Panc1 (cell line): ENCODE measurements at regions not wholly inside any gene's neighbourhood (a gene's known extent, or its start where the extent isn't known, plus 50 kb on each side); places are given as distances from the start of the nearest gene placed in this dataset.

ENCODE experiments used
- ATAC-seq: fragments of 200-7000 bp; cut with Tn5 transposase; 2 replicates; pipeline ENCODE4 v1.9.1; 2020; ENCODE audit warnings: mild to moderate bottlenecking, moderate library complexity
- BruUV-seq: library from RNA; stranded (reverse); fragments of 400-500 nt; replicated peaks from 2 replicates; lab custom pipeline; 2021; lab: Mats Ljungman, UMichigan
- CTCF ChIA-PET: fragments of 300-600 bp; sonication (Branson Sonifier 250); formaldehyde crosslinking; loops from one replicate; lab custom pipeline; 2022; ENCODE audit warnings: antibody characterized with exemption; lab: Charles Lee
- POLR2A ChIA-PET: fragments of 300-600 bp; sonication (Branson Sonifier 250); formaldehyde crosslinking; loops from one replicate; lab custom pipeline; 2022; ENCODE audit warnings: antibody characterized with exemption; lab: Charles Lee
- DNase-seq: peaks from one replicate; pipeline ENCODE4 v3.0.0-alpha.2; 2010; ENCODE audit warnings: low read depth, low spot score
- H3K27ac ChIP-seq: 2 replicates; pipeline ENCODE4 v1.5.1; 2011; ENCODE audit warnings: mild to moderate bottlenecking, low read length, inconsistent platforms
- H3K27me3 ChIP-seq: fragments of 200-500 bp; sonication (Bioruptor generic); 2 replicates; pipeline ENCODE4 v1.6.0; 2014; ENCODE audit warnings: low read length, inconsistent platforms; ENCODE audit not compliant: control insufficient read depth, insufficient read depth
- H3K36me3 ChIP-seq: fragments of 200-500 bp; sonication (Bioruptor generic); 2 replicates; pipeline ENCODE4 v1.5.1; 2014; ENCODE audit warnings: inconsistent platforms, mild to moderate bottlenecking, low read length, moderate library complexity; ENCODE audit not compliant: control insufficient read depth, insufficient read depth
- H3K4me1 ChIP-seq: 2 replicates; pipeline ENCODE4 v1.5.1; 2011; ENCODE audit warnings: inconsistent platforms, mild to moderate bottlenecking, low read length, moderate library complexity; ENCODE audit not compliant: control insufficient read depth, insufficient read depth
- H3K4me3 ChIP-seq, 2 experiments: 2 replicates each; pipeline ENCODE4 v1.5.1; 2011 to 2012; ENCODE audit warnings: low read depth in 2 of 2, low read length in 2 of 2, mild to moderate bottlenecking in 2 of 2, inconsistent platforms in 1 of 2, moderate library complexity in 1 of 2
- H3K9me3 ChIP-seq: fragments of 200-500 bp; sonication (Bioruptor generic); 2 replicates; pipeline ENCODE4 v1.5.1; 2014; ENCODE audit warnings: low read depth, mild to moderate bottlenecking, inconsistent platforms, low read length, moderate library complexity; ENCODE audit not compliant: control insufficient read depth, insufficient read depth
- POLR2AphosphoS5 ChIP-seq: IDR thresholded peaks from 2 replicates; pipeline ENCODE4 v1.6.1; 2012; ENCODE audit warnings: mild to moderate bottlenecking, low read depth, low read length, moderate library complexity
- SIN3A ChIP-seq: IDR thresholded peaks from 2 replicates; pipeline ENCODE4 v1.6.1; 2012; ENCODE audit warnings: low read depth, mild to moderate bottlenecking, low read length, moderate library complexity, borderline replicate concordance; ENCODE audit not compliant: insufficient read depth
- TCF7L2 ChIP-seq: IDR thresholded peaks from 2 replicates; pipeline ENCODE4 v1.6.1; 2011; ENCODE audit warnings: mild to moderate bottlenecking, low read depth, low read length, inconsistent platforms
- in situ Hi-C: cut with HindIII; loops from 2 replicates; pipeline ENCODE4 v1.10.0; 2016; ENCODE audit warnings: low sequenced_read_pairs, low pct_unique_long_range_greater_than_20kb
- intact Hi-C: fragments of 100-400 bp; cut with micrococcal nuclease; formaldehyde crosslinking; loops from one replicate; pipeline ENCODE4 v1.10.0; 2022; ENCODE audit not compliant: unreplicated experiment
- TF ChIP-seq, protein P1 (sequence below): fragments of 450-650 bp; IDR thresholded peaks from 2 replicates; pipeline ENCODE4 v1.5.1; 2017; ENCODE audit warnings: mild to moderate bottlenecking
- TF ChIP-seq, protein P2 (sequence below), 2 experiments: IDR thresholded peaks; 2 replicates each; pipeline ENCODE4 v1.6.1; 2011 to 2012; ENCODE audit warnings: low read depth in 2 of 2, control low read depth in 1 of 2, low read length in 1 of 2, mild to moderate bottlenecking in 1 of 2, moderate library complexity in 1 of 2; ENCODE audit not compliant: insufficient read depth in 1 of 2

DNA sequence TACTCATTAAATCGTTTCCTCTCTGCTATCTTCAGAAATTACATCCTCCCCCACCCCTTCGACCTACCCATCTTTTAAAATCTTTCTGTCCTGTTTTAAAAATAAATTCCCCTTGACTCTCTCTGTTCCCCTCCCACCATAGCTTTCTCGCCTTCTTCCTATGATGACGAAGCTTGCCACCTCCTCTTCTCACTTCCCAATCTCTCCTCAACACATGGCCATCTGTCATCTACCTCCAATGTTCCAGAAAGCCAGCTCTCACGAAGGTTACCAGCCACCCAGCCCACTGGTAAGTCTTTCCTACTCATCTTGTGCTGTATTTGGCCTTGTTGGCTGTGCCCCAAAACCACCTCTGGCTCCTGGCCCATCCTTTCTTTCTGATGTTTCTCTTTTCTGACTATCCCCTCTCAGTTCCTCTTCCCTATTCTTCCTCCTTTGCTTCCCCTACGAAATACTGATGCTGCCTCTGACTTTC lies 346.3 kb downstream of the ENC1 start:
- BruUV-seq: no TSS peak
- Histone ChIP-seq H3K27me3 (no peaks in the 10 kb centered on the region), H3K27ac (no peak overlapping the region), H3K4me1 (no peaks in the 10 kb centered on the region), H3K9me3 (no peaks in the 10 kb centered on the region), H3K36me3 (no peaks in the 10 kb centered on the region), H3K4me3 (no peak overlapping the region)
- no peak for ATAC-seq
- TF ChIP-seq, protein P1, sequence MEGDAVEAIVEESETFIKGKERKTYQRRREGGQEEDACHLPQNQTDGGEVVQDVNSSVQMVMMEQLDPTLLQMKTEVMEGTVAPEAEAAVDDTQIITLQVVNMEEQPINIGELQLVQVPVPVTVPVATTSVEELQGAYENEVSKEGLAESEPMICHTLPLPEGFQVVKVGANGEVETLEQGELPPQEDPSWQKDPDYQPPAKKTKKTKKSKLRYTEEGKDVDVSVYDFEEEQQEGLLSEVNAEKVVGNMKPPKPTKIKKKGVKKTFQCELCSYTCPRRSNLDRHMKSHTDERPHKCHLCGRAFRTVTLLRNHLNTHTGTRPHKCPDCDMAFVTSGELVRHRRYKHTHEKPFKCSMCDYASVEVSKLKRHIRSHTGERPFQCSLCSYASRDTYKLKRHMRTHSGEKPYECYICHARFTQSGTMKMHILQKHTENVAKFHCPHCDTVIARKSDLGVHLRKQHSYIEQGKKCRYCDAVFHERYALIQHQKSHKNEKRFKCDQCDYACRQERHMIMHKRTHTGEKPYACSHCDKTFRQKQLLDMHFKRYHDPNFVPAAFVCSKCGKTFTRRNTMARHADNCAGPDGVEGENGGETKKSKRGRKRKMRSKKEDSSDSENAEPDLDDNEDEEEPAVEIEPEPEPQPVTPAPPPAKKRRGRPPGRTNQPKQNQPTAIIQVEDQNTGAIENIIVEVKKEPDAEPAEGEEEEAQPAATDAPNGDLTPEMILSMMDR: no peak
- no peak for TF ChIP-seq POLR2AphosphoS5
- TF ChIP-seq, protein P2, sequence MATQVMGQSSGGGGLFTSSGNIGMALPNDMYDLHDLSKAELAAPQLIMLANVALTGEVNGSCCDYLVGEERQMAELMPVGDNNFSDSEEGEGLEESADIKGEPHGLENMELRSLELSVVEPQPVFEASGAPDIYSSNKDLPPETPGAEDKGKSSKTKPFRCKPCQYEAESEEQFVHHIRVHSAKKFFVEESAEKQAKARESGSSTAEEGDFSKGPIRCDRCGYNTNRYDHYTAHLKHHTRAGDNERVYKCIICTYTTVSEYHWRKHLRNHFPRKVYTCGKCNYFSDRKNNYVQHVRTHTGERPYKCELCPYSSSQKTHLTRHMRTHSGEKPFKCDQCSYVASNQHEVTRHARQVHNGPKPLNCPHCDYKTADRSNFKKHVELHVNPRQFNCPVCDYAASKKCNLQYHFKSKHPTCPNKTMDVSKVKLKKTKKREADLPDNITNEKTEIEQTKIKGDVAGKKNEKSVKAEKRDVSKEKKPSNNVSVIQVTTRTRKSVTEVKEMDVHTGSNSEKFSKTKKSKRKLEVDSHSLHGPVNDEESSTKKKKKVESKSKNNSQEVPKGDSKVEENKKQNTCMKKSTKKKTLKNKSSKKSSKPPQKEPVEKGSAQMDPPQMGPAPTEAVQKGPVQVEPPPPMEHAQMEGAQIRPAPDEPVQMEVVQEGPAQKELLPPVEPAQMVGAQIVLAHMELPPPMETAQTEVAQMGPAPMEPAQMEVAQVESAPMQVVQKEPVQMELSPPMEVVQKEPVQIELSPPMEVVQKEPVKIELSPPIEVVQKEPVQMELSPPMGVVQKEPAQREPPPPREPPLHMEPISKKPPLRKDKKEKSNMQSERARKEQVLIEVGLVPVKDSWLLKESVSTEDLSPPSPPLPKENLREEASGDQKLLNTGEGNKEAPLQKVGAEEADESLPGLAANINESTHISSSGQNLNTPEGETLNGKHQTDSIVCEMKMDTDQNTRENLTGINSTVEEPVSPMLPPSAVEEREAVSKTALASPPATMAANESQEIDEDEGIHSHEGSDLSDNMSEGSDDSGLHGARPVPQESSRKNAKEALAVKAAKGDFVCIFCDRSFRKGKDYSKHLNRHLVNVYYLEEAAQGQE (IDR thresholded peaks at IDR 0.05; ENCODE audit: insufficient read depth in 1 of 2, low read depth in 2 of 2, low read length in 1 of 2): no peak
- TF ChIP-seq SIN3A: no peak
- TF ChIP-seq TCF7L2: no peak
- in situ Hi-C loops (no loop called here), intact Hi-C loops (no loop called here)
- POLR2A ChIA-PET: no interaction called here
- DNase-seq: no peak
- CTCF ChIA-PET: no interaction called here

DNA sequence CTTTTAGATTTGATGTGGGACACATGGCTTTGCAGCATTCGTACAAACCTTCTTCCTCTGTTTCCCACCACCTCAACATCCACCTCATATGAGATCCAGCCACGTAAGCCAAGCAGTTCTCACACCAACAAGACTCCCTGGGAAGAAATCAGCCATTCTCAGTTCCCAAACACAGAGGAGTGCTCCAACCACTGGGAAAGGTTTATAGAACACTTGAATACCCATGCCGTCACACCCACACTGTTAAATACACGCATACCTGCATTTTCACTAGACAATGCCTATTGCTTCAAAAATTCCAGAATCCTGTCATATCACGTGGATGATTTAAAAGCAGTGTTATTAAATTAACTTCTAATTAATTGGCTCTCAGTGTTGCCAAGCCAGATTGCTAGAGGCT lies 347.3 kb downstream of the ENC1 start:
- in situ Hi-C loops: no loop called here
- no TSS peak for BruUV-seq
- H3K4me1 ChIP-seq: no peaks in the 10 kb centered on the region
- POLR2A ChIA-PET: no interaction called here
- intact Hi-C loops: no loop called here
- CTCF ChIA-PET: no interaction called here
- TF ChIP-seq, protein P1: no peak
- TF ChIP-seq, protein P2 (IDR thresholded peaks at IDR 0.05; ENCODE audit: insufficient read depth in 1 of 2, low read depth in 2 of 2, low read length in 1 of 2): no peak
- TF ChIP-seq SIN3A: no peak
- no peak for TF ChIP-seq POLR2AphosphoS5
- no peak for TF ChIP-seq TCF7L2
- H3K36me3 ChIP-seq: no peaks in the 10 kb centered on the region
- no peaks in the 10 kb centered on the region for H3K27me3 ChIP-seq
- no peaks in the 10 kb centered on the region for H3K9me3 ChIP-seq
- no peak for DNase-seq
- H3K4me3 ChIP-seq: no peak overlapping the region
- H3K27ac ChIP-seq: no peak overlapping the region
- no peak for ATAC-seq
